Adrenal gland (tissue), 5 donors: ENCODE measurements at regions not wholly inside any gene's neighbourhood (a gene's known extent, or its start where the extent isn't known, plus 50 kb on each side); places are given as distances from the start of the nearest gene placed in this dataset.
"Not testable (repeated sequence)": the region's sequence is repeated elsewhere in the genome, so short reads cannot be mapped to it uniquely, and the experiment has no call there.

Source experiments
- POLR2A ChIP-seq, 2 donors: fragments of 450-650 bp; IDR thresholded peaks; one replicate each; pipeline ENCODE4 v1.6.1; 2017; ENCODE audit warnings: antibody characterized with exemption in 2 of 2, mild to moderate bottlenecking in 2 of 2, moderate library complexity in 1 of 2
- TF ChIP-seq, protein P1 (sequence below), 6 experiments: fragments of 450-650 bp in 4 of 6; fragments of 200-600 bp in 2 of 6; sonication (generic) in 1 of 6; IDR thresholded peaks; 1 replicate in 5 of 6; 2 replicates in 1 of 6; pipeline versions ENCODE4 v1.5.1 to v1.8.0; 2016 to 2021; ENCODE audit warnings: antibody characterized with exemption in 6 of 6, mild to moderate bottlenecking in 2 of 6, moderate library complexity in 1 of 6
- donor health status: DM: no; HTN: no; CAD: no.

DNA sequence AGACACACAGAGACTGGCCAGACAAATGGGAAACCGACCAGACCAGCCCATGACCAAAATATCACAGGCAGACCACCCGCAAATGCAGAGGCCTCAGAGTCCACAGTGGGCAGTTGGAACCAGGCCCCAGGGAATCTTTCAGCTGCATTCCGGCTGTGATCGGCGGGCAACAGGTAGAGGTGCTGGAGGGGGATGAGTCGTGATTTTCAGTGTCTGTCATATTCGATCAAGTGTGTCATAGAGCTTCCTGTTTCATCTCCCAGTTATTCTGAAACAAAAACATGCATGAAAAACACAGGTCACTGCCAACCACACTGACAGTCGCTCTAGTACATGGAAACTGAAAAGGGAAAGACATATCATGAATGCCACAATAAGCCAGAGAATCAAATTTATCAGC is 308.6 kb downstream of the BCL2L11 start:
- TF ChIP-seq, protein P1, sequence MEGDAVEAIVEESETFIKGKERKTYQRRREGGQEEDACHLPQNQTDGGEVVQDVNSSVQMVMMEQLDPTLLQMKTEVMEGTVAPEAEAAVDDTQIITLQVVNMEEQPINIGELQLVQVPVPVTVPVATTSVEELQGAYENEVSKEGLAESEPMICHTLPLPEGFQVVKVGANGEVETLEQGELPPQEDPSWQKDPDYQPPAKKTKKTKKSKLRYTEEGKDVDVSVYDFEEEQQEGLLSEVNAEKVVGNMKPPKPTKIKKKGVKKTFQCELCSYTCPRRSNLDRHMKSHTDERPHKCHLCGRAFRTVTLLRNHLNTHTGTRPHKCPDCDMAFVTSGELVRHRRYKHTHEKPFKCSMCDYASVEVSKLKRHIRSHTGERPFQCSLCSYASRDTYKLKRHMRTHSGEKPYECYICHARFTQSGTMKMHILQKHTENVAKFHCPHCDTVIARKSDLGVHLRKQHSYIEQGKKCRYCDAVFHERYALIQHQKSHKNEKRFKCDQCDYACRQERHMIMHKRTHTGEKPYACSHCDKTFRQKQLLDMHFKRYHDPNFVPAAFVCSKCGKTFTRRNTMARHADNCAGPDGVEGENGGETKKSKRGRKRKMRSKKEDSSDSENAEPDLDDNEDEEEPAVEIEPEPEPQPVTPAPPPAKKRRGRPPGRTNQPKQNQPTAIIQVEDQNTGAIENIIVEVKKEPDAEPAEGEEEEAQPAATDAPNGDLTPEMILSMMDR (IDR thresholded peaks at IDR 0.05): not testable (repeated sequence)
- not testable (repeated sequence) for TF ChIP-seq POLR2A (IDR thresholded peaks at IDR 0.05)
